Retinal pigment epithelial cell (primary cell): ENCODE measurements at regions not wholly inside any gene's neighbourhood (a gene's known extent, or its start where the extent isn't known, plus 50 kb on each side); places are given as distances from the start of the nearest gene placed in this dataset.

Source experiments
- DNase-seq: peaks from one replicate; pipeline ENCODE4 v3.0.0-alpha.2; 2010; ENCODE audit warnings: low read depth
- H3K4me3 ChIP-seq: 2 replicates; pipeline ENCODE4 v1.5.1; 2011; ENCODE audit warnings: mild to moderate bottlenecking, low read length, control low read depth, moderate library complexity
- TF ChIP-seq, protein P1 (sequence below): conservative IDR thresholded peaks from 2 replicates; pipeline ENCODE4 v1.5.1; 2011; ENCODE audit warnings: low read depth, low read length, control low read depth, inconsistent platforms

DNA sequence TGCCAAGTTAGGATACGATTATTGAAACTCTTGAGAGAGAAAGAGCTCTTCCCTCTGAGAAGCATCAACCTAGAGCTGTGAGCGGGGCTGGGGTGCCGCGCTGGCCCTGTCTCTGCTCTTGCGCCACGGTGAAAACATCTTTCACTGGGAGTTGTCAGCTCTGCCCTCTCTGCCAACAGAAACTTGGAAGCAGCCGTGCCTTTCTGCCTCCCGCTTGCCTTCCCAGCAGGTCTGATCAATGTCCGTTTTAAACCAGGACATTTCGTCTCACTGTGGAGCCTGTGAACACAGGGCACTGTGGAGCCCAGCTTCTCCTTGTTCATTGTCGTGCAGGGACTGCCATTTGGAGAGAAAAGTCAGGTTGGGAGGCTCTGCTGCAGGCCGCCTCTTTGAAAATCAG lies 249.2 kb upstream of the PMEPA1 start:
- TF ChIP-seq, protein P1, sequence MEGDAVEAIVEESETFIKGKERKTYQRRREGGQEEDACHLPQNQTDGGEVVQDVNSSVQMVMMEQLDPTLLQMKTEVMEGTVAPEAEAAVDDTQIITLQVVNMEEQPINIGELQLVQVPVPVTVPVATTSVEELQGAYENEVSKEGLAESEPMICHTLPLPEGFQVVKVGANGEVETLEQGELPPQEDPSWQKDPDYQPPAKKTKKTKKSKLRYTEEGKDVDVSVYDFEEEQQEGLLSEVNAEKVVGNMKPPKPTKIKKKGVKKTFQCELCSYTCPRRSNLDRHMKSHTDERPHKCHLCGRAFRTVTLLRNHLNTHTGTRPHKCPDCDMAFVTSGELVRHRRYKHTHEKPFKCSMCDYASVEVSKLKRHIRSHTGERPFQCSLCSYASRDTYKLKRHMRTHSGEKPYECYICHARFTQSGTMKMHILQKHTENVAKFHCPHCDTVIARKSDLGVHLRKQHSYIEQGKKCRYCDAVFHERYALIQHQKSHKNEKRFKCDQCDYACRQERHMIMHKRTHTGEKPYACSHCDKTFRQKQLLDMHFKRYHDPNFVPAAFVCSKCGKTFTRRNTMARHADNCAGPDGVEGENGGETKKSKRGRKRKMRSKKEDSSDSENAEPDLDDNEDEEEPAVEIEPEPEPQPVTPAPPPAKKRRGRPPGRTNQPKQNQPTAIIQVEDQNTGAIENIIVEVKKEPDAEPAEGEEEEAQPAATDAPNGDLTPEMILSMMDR, result no peak
- H3K4me3 ChIP-seq, result no peak overlapping the region
- DNase-seq, result no peak

DNA sequence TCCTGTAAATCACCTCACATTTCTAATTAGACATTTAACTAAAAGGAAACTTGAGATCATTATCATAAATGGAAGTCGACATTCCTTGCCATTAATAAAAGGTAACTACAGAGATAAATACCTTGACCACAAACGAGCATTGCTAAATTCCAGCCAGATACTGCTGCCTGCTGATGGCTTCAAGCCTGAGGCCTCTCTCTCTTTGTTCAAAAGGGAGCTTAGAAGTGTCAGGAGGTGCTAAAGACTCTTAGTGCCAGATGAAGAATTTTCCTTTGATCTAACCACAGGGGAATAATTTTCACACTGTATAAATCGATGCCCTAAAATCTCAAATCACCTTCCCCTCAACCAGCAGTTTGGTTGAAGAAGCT lies 248.2 kb upstream of the PMEPA1 start:
- no peak for DNase-seq
- H3K4me3 ChIP-seq, result no peak overlapping the region
- TF ChIP-seq, protein P1, result no peak

DNA sequence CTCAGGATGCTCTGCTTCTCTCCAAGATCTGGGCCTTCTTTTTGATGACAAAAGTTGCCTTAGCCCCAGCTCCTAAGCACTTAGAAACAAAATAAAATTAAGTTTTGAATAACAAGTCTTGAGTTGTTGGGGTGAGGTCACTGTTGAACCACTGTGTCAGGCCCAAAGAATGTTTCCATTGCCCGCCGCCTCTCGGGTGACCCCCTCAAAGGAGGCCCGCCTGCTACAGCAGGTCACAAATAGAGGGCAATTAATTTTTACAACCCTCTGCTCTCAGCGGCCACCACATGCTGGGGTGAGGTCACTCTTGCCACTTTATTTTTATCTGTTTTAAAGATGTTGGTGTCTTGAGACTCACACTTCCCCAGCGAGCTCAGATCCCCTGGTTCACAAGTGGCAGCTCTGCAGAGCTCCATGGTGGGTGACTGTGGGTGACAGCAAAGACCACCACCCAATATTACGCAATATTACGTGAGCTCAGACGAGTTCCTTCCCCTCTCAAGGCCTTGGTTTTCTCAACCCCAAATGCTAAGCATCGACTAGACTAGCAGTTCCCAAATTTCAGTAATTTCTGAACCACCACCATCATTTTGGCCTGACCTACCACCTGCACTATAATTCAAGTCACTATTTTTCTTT lies 247.7 kb upstream of the PMEPA1 start:
- no peak overlapping the region for H3K4me3 ChIP-seq
- TF ChIP-seq, protein P1, result no peak
- no peak for DNase-seq

DNA sequence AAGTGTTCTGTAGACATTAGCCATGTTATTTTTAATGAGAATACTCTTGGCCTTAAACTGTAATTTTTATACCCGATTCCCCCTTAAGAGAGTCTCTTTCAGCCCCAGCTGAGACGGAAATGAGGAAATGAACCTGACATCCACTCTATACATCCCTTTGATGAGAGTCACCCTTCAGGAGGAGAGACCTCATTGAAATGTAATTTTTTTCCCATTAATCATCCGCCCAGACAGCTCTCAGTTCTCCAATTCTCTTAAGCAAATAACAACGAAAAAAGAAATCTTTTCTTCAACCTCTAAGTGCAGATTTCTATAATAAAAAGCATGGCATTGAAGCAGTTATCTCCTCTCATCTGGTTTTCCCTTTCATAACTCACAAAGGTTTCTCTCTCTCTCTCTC lies 243.8 kb upstream of the PMEPA1 start:
- TF ChIP-seq, protein P1, result no peak
- no peak for DNase-seq
- no peak overlapping the region for H3K4me3 ChIP-seq

DNA sequence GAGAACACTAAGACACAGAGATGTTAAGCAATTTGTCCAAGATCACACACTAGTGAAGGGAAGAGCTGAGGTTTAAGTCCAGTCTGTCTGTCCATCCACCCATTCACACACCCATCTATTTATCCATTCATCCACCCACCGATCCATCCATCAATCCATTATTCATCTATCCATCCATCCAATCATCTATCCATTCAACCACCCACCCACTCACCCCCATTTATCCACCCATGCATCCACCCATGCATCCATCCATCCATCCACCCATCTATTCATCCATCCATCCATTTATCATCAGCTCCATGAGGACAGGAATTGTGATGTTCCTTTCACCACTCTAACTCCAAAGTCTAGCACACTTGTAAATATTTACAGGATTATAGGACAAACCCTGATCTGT lies 242.3 kb upstream of the PMEPA1 start:
- H3K4me3 ChIP-seq, result no peak overlapping the region
- DNase-seq, result no peak
- TF ChIP-seq, protein P1, result no peak

DNA sequence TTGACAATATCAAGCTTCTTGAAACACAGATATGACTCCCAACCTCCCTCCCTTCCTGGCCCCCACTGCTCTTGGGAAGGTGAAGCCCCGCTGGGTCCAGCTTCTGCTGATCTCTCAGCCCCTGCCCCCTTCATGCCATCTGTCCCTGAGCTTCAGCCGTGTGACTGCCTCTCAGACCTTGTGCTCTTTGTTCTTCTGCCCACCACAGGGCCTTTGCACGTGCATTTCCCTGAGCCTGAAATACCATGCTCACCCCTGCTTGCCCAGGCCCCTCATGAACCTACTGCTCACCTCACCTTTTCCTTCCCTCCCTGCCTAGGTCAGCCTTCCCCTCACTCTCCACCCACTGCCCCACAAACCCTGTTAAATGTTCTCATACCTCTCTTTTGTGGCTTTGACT lies 241.7 kb upstream of the PMEPA1 start:
- TF ChIP-seq, protein P1, result no peak
- DNase-seq, result no peak
- no peak overlapping the region for H3K4me3 ChIP-seq

DNA sequence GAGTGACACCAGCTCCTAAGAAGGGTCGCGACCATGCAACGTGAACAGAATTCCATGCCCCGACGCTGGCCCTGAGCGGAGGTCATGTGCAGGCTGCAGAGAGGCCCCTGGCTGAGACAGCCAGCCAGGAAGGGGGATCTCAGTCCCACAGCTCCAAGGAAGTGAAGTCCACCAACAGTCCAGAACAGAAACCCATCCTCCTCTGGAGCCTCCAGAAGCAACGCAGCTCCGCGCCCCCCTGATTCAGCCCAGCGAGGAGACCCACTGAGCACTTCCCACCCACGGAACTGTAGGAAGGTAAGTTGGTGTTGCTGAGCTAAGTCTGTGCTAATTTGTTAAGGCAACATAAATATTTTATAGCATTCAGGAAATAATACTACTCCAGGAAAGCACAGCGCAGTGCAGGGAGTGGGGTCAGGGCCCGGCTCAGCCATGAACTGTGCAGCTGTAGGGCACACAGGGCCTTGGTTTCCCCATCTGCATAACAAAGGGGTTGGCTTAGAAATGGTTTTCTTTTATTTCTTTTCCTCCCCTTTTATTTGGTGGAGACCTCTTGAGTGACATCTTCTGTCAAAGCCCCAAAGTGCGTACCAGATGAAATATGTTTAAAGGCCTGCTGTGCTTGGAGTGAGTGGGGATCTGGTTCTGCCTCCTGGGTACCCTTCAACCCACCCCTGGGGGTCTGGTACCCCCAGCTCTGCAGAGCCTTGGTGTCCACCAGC lies 241.1 kb upstream of the PMEPA1 start:
- no peak overlapping the region for H3K4me3 ChIP-seq
- no peak for DNase-seq
- TF ChIP-seq, protein P1, result no peak
